GM04503 (cell line): ENCODE measurements at regions not wholly inside any gene's neighbourhood (a gene's known extent, or its start where the extent isn't known, plus 50 kb on each side); places are given as distances from the start of the nearest gene placed in this dataset.

Experiments
- DNase-seq: peaks from one replicate; pipeline ENCODE4 v3.0.0-alpha.2; 2012; ENCODE audit warnings: low read depth

DNA sequence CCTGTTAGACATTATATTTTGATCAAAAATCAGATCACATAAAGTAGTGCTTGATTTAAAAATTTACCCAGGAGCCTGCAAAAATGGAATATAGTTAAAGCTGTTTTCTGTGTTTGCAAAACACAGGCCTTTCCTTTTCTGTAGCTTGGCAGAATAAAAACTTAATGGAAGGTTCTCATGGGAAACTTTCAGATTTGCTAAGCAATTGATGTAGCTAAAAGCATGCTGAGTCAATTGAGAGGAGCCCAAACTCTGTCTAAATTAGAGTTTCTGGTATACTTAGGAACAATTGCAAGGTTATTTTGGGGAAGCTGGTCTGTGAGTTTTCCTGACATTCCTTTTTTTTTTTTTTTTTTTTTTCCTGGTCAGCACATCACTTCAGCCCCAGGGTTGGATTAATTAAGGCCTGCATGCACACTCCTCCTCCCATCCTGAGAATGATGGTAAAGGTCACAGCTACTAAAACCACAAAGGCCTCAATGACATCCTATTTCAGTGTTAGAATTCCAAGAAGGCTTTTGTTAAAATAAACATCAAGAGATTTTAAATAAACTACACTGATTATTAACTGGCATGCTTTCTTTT lies 608.7 kb downstream of the PLPP3 start:
- DNase-seq, result peak; percentile 90

DNA sequence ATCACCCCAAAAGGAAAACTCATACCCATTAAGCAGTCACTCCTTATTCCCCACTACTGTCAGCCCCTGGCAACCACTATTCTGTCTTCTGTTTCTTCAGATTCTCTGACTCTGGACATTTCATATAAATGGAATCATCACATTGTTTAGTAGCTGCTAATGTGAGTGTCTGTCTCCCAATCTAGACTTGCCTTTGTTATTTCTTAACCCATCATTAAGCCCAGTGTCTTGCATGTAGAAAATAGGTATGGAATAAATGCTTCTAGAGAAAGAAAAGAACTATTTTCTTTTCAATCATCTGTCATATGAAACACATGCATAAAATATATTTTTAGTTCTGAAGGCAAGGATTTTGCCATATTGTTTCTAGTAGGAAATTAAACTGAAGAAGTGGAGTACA lies 610.0 kb downstream of the PLPP3 start:
- no peak for DNase-seq

DNA sequence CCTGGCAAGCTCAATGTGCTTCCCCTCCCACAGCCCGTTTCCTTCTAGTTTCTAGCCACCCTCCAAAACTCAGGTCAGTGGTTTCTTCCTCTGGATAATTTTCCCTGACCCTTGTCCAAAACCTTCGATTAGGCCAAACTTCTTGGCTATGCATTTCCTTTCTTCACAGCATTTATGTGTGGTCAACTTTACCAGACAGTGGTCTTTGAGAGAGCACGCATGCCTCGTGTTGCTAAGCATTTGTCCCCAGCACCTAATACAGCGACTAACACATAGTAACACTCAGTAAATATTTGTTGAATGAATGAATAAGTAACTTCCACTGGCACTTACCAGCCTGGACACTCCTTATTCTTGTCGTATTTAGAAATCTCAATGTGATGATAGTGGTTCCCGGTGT lies 610.7 kb downstream of the PLPP3 start:
- DNase-seq, result no peak

DNA sequence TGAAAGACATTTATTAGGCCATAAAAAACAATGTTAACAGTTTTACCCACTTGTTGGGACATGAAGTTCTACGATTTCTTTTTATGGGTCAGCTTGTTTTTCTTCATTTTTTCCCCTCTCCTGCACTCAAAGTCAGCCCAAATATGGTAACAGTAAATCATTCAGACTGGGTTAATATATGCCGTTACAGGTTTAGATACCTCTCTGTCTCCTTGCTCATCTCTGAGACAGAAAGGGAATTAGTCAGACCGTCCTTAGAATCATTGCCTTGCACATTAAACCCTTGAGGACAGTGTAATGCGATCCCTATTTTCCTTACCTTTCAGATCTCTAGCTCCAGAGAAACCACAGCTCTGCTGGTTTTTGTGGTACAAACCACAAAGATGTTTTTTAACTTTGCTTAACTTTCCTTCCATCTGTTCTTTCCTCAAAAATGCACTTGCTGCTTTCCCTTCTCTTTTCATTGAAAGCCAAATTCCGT lies 613.3 kb downstream of the PLPP3 start:
- no peak for DNase-seq

DNA sequence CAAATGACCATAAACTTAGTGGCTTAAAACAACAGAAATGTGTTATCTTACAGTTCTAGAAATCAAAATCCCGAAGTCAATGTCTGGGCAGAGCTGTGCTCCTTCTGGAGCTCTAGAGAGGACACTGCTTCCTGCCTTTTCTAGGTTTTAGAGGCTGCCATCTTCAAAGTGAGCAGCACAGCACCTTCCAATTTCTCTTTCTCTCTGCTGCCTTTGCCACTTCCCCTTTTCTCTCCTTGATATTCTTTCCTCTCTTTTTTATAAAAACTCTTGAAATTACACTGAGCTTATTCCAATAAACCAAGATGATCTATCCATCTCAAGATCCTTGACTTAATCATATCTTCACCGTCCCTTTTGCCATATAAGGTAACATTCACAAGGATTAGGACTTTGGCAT lies 616.9 kb downstream of the PLPP3 start:
- DNase-seq, result no peak

DNA sequence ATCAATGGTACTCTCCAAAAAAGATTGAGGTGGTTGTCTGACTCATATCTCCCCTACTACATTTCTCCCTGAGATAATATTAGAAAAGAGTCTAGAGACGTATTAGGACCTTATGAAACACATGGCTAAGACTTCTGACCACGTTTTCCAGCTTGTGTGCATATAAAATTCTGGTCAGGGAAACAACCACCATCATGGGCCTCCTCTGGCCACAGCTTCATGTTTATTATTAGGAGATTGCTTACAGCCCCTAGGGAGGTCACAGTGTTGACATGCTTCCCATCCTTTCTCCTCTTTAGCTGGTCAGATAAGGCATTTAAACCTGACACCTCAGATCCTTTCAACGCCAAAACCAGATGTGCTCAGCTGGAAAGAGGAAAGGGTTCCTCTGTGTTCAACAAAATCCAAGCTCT lies 620.2 kb downstream of the PLPP3 start:
- no peak for DNase-seq

DNA sequence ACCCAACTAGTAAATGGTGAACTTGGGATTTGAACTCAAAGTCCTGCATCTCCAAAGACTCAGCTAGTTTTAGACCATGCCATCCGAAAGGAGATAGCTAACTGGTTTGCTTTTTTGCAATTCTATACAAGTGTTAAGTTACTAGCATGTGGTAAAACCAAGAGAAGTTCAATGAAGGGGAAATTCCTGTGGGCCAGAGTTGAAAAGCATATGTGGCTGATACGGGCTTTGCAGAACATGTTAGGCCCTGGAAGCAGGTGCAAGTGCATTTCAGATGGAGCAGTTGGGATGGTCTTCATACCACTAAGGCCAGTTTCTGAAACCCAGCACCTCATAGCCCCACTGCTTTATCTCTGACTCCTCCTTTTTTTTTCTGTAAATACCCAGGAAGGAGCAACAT lies 620.9 kb downstream of the PLPP3 start:
- no peak for DNase-seq

DNA sequence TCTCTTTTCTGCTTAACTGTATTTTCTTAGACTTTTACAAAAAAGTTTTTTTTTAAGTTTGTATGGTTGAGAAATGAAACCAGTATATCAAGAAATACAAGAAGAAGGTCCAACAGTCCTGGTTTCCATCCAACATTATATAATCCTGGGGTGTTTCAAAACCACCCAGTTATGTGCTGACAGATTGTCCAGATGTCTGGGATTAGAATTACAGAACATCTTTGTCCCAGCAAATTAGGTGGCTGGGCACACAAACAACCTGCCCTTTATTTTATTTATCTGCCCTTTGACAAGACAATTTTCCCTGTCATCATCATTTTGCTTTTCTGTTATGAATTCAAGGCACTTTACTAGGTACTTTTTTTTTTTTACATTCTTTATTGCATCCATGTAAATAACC lies 622.1 kb downstream of the PLPP3 start:
- no peak for DNase-seq

DNA sequence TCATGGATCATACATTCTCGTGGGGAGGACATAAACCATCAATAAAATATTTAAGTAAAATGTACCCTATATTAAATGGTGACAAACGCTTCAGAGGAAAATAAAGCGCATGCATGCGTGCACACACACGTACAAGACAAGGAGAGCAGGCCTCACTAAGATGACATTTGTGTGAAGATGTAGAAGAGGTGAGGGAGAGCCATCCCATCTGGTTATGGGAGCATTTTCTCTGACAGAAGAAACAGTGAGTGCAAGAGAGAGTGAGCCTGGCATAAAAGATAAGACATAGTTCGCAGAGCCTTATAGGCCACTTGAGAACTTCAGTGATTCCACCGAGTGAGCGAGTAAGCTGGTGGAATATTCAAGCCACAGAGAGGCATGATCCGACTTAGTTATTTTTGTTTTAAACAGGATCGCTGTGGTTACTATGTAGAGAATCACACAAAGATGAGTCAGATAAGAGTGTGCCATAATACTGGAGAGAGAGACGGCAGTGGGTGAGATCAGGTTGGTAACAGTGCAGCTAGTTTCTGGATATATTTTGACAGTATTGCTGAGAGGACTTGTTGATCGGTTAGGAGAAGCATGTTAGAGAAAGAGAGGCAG lies 624.2 kb downstream of the PLPP3 start:
- DNase-seq, result peak; percentile 60

DNA sequence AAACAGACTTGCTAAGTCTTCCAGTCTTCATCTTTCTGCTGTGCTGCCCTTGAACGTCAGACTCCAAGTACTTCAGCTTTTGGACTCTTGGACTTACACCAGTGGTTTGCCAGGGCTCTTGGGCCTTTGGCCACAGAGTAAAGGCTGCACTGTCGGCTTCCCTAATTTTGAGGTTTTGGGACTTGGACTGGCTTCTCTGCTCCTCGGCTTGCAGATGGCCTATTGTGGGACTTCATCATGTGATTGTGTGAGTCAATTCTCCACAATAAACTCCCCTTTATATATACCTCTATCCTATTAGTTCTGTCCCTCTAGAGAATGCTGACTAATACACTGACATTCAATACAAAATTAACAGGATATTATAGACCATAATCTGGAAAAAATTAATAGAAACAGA lies 628.1 kb downstream of the PLPP3 start:
- DNase-seq, result no peak

DNA sequence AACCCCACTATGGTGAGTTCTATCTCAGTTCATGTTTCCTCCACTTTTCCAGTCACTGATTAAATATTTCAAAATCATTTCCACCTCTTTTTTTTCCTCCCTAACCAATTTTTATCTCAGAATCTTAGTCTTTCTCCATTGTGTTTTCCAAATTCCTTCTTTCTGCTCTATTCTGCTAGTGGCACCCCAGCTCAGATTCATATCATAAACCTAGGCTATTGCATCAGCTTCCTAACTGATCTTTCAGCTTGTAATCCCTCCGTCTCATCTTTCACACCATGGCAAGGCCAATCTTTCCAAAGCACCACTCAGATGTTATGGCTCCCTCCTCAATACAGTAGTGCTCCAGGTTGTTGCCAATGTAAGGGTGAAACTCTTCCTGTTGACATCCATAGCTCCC lies 631.9 kb downstream of the PLPP3 start:
- DNase-seq, result no peak

DNA sequence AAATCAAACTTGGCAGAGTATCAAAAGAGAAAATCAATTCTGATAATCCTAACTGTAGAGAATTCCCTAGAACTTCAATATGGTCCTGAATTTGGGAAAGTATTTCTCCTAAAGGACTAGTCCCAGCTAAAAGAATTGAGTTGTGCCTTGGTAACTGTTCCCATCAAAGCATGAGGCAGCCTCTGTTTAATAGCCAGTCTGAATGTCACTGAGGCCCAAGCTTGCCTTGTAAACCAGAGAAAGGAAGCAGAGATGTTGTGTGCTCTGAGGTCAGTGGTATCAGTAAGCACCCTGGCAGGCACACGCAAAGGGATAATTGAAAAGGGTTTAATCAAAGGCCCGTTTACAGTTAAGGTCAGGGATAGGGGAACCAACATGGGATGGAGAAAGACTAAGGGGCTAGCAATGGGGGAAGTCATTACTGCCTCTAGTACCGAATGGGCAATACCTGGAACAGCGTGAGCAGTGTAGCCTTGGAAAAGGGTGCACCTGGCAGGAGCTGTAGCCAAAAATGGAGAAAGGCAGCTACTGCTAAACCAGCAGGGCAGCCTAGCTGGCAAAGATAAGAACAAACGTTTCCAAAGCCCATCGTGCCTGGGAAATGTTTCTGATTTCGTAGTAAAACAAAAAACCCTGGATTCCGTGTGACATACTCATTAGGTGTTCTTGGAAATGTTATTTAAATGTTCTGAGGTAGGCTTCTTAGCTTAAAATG lies 635.5 kb downstream of the PLPP3 start:
- DNase-seq, result no peak

DNA sequence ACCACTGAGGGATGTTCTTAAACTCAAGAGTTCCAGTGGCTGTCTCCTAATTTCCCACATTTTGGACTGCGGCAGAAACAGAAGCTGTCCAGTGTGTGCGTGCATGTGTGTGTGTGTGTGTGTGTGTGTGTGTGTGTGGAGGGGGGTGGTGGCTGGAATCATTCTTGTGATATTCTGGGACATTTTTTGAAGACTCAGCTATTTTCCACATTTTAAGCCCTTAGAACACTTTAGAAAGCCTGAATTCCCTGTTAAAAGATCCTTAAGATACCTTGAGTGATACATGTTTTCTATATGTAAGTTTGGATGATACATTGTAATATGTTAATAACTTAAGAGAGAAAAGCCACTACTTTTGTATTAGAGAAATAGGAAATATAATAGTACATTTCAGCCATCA lies 636.4 kb downstream of the PLPP3 start:
- no peak for DNase-seq

DNA sequence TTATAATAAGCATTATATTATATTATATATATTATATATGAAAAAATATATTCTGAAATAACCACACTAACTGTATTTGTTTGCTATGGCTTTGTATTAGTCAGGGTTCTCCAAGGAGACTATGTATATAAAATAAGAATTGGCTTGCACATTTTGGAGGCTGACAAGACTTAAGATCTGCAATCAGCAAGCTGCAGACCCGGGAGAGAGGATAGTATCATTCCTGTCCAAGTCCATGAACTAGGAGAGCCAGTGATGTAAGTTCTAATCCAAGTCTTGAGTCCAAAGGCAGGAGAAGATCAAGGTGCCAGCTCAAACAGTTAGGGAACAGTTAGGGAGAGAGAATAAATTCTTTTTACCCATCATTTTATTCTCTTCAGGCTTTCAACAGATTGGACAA lies 639.5 kb downstream of the PLPP3 start:
- DNase-seq, result no peak

DNA sequence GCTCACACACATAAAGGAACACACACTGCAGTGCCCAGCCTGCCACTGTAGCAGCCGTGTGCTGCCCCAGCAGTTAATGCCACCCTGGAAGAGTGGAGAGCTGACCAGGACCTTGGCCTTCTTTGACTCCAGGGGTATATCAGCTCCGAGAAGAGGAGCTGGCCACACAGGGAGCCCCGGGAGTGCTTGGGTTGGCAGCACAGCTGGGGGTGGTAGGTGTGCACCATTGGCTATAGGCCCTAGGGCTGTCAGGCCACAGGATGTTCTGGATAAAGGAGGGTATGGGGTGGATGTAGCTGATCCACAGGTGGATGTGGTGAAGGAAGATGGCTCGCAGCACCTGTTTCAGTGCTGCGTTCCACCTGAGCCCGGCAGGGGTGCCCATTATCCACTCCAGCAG lies 640.5 kb downstream of the PLPP3 start:
- DNase-seq, result no peak

DNA sequence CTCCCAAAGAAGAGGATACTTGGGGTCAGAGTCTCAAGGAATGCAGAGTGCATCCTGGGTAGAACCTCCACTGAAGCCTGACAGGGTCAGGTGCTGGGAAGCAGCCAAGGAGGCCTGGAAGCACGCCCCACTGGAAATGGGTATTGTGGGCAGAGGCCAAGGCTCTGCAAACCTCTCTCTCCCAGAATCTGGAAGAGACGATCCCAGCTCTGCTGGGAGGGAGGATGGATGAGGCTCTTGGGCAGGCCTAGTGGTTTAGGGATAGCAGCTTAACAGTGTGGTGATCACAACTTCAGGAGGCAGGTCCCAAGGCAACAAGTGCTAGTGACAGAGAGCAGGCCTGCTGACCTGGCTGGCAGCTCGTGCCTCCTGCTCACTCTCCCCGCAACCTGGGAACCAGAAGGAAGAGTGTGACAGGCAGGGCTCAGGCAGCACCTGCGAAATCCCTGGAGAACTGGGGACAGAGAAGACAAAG lies 641.0 kb downstream of the PLPP3 start:
- DNase-seq, result no peak

DNA sequence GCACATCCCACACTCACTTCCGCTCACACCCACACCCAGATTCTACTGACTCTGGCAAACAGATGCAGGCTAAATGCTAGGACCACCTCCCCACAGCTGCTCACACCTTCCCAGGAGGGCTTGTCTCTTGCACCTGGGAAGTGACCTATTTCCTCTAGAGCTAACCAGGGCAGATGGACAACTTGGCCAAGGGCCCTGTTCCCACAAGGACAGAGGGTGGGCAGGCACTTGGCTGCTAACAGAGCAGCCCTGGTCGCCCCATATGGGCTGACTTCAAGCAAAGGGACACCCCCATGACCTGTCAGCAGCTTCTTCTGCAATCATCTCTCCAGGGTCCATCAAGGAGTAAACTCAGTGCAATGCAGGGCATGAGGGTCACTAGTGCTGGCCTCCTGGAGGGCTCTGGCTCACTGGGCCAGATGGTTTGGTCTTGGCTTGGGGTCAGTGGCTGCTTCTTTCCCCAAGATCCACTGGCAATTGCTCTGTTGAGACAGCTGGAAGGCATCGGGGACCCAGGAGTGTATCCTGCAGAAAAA lies 641.5 kb downstream of the PLPP3 start:
- DNase-seq, result no peak

DNA sequence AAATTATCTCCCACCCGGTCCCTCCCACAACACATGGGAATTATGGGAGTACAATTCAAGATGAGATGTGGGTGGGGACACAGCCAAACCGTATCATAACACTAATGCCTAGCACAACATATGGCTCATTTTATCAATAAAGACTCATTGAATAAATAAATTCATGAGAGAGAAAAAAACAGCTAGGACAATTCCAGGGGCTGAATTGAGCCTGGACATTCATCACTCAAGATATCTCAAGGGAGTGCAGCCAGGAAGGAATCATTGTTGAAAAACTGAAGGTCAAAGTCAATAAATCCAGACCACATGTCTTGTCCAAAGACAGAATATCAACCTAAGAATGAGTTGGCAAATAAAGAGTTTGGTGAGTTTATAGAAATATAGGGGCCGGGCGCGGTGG lies 644.1 kb downstream of the PLPP3 start:
- DNase-seq, result no peak

DNA sequence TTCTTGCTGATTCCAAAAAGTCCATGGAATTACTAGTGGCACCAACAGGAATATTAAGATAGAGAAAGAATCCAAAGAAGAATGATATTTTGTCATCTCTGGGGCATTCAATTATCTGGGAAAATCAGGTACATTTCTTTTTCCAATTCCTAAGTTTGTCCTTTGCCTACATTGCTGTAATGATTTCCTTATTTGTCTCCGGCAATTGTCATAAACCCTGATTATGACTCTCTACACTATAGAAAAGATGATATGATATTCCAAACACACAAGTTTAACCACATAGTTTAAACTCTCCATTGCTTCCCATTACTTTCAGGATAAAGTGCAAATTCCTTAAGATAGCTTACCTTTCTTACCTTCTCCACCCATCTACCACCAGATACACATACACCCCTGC lies 647.0 kb downstream of the PLPP3 start:
- DNase-seq, result no peak

DNA sequence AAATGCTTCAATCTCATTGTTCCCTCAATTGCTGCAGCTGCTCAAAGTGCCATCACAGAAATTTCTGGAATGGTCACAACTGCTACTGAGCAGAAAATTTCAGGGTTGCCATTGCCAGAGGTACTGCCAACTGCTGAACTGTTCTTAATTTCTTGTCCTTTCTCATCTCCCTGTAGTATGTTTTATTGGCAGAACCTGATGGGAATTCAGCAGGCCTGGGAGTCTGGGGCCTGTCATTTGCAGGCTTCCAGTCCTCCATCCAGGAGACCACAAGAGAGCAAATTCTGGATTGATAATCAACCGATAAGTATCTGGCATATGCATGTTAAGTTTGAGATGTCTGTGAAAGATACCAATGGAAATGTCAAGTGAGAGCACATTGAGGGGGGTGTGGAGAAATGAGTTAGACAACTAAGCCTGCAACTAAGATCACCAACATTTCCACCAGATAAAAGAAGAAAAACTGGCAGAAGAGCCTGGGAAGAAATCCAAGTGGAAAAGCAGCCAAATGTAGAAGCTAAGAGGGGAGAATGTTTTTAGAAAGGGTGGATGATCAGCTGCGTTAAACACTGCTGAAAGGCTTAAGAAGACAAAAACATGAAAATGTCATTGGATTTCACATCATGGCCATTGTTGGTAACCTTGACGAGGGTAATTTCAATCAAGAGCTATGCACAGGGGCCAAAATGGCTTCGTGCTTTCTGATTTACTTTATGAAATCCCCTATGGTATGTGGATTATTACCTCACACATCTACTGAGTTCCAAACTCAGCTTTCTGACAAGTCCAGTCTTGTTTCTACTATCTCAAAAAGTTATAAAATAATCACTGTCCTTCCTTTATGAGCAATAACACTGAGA lies 648.1 kb downstream of the PLPP3 start:
- DNase-seq, result no peak

DNA sequence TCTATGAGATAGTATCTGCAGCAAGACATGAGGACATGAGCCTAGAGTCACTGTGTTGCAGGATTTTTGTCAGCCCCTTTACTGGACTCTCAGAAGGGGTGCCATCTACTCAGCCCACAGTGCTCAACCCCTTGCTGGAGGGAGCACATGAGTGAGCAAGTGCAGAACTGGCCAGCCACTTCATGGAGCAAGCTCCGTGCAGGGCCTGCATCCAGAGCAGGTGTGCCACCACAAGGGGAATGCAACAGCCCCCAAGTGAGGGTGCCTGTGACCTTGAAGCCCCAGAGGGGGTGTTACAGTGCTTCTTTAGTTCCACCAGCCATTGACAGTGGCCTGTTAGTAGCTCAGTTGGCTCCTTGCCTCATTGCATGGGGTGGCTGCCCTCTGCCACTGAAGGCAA lies 649.7 kb downstream of the PLPP3 start:
- DNase-seq, result no peak

DNA sequence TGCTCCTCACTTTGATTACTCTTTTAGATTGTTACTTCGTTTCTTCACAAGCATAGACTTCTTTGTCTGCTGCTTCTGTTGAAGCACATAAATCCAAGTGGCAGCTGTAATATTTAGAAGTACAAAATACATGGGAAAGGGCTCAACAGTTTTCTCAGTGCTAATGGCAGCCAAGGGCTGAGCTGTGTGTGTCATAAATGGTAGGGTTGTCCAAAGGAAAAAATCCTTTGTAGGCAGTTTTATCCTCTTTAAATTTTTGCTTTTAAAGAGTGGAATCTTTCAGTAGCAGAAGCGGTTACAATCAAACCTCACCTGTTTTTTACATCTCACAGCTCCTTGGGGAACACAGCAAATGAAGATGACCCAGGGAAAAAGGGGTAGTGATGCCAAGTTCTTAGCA lies 650.8 kb downstream of the PLPP3 start:
- no peak for DNase-seq
